ENCODE measurements at regions not wholly inside any gene's neighbourhood (a gene's known extent, or its start where the extent isn't known, plus 50 kb on each side); places are given as distances from the start of the nearest gene placed in this dataset.

DNA sequence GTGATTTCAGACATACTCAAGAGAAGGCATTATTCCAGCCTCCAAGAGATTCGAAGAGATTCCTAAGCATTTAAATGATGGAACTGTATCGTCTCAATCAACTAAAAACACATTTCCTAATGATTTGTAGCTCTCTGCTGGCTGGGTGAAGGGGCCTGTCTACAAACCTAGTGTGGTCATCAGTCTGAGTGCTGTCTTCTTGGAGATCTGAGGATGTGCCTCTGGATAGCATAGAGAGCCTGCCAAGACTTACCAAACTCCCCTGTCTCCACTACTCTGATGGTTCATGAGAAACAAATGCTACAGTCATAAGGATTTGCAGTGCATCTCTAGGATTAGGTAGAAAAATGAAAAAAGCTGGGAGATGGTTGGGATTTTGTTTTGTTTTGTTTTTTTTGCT lies 176.9 kb upstream of the CITED2 start:
- Histone ChIP-seq H4K20me1 (ENCODE audit: insufficient read depth, low read length) (no peaks in the 10 kb centered on the region), H3K4me2 (ENCODE audit: low read length) (no peak overlapping the region), H3K4me3 (ENCODE audit: insufficient read depth, low read depth, low read length) (no peak overlapping the region), H2AFZ (ENCODE audit: low read depth, low read length) (no peak overlapping the region), H3K36me3 (ENCODE audit: insufficient read depth, low read length) (no peaks in the 10 kb centered on the region), H3K9me3 (ENCODE audit: insufficient read depth, low read depth, low read length) (no peaks in the 10 kb centered on the region), H3K4me1 (ENCODE audit: insufficient read depth, low read length) (peaks cover 5% of the 10 kb centered on the region), H3K79me2 (ENCODE audit: insufficient read depth, low read length) (no peaks in the 10 kb centered on the region), H3K9ac (ENCODE audit: low read length) (no peak overlapping the region), H3K27me3 (ENCODE audit: insufficient read depth, low read length) (no peaks in the 10 kb centered on the region), H3K27ac (ENCODE audit: low read depth, low read length) (no peak overlapping the region)
- no peak overlapping the region for H3K4me3 Mint-ChIP-seq (ENCODE audit: unreplicated experiment)
- DNase-seq (ENCODE audit: low read depth): no peak
- TF ChIP-seq, protein P1, sequence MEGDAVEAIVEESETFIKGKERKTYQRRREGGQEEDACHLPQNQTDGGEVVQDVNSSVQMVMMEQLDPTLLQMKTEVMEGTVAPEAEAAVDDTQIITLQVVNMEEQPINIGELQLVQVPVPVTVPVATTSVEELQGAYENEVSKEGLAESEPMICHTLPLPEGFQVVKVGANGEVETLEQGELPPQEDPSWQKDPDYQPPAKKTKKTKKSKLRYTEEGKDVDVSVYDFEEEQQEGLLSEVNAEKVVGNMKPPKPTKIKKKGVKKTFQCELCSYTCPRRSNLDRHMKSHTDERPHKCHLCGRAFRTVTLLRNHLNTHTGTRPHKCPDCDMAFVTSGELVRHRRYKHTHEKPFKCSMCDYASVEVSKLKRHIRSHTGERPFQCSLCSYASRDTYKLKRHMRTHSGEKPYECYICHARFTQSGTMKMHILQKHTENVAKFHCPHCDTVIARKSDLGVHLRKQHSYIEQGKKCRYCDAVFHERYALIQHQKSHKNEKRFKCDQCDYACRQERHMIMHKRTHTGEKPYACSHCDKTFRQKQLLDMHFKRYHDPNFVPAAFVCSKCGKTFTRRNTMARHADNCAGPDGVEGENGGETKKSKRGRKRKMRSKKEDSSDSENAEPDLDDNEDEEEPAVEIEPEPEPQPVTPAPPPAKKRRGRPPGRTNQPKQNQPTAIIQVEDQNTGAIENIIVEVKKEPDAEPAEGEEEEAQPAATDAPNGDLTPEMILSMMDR (IDR thresholded peaks at IDR 0.05; ENCODE audit: insufficient read depth, low read depth, low read length): no peak
- no peak for TF ChIP-seq EZH2 (IDR thresholded peaks at IDR 0.05; ENCODE audit: insufficient read depth, low read length)
- FAIRE-seq: no peak
- H3K9me3 Mint-ChIP-seq (ENCODE audit: unreplicated experiment): no peaks in the 10 kb centered on the region
- H3K27me3 Mint-ChIP-seq (ENCODE audit: low read depth, unreplicated experiment): no peaks in the 10 kb centered on the region
- no peaks in the 10 kb centered on the region for H3K36me3 Mint-ChIP-seq (ENCODE audit: low read depth, unreplicated experiment)
- H3K27ac Mint-ChIP-seq (ENCODE audit: unreplicated experiment): no peak overlapping the region
- H3K4me1 Mint-ChIP-seq (ENCODE audit: low read depth, unreplicated experiment): peaks cover 4% of the 10 kb centered on the region

DNA sequence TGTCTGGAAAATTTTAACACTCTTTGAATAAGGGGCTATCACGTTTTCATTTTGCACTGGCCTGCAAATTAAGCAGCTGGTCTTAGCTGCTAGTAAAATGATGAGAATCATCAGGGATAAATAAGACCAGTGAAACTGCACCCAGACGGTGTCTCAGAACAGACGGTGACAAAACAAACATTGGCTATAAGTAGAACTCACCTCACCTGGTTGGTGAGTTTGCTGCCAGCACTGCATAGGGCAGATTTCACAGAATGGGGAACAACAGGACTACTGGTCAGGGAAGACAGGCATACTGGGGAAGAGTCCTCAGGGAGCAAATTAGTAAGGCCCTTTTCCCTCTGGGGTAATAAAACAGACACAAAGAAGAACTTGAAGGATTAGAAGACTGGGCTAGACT lies 175.9 kb upstream of the CITED2 start:
- Mint-ChIP-seq H3K4me1 (ENCODE audit: low read depth, unreplicated experiment) (peaks cover 4% of the 10 kb centered on the region), H3K27ac (ENCODE audit: unreplicated experiment) (peak overlapping the region; percentile 42), H3K9me3 (ENCODE audit: unreplicated experiment) (no peaks in the 10 kb centered on the region), H3K27me3 (ENCODE audit: low read depth, unreplicated experiment) (no peaks in the 10 kb centered on the region), H3K4me3 (ENCODE audit: unreplicated experiment) (no peak overlapping the region), H3K36me3 (ENCODE audit: low read depth, unreplicated experiment) (no peaks in the 10 kb centered on the region)
- no peak overlapping the region for H2AFZ ChIP-seq (ENCODE audit: low read depth, low read length)
- H3K4me2 ChIP-seq (ENCODE audit: low read length): no peak overlapping the region
- peaks cover 5% of the 10 kb centered on the region for H3K4me1 ChIP-seq (ENCODE audit: insufficient read depth, low read length)
- H3K36me3 ChIP-seq (ENCODE audit: insufficient read depth, low read length): no peaks in the 10 kb centered on the region
- H4K20me1 ChIP-seq (ENCODE audit: insufficient read depth, low read length): no peaks in the 10 kb centered on the region
- no peaks in the 10 kb centered on the region for H3K9me3 ChIP-seq (ENCODE audit: insufficient read depth, low read depth, low read length)
- no peaks in the 10 kb centered on the region for H3K27me3 ChIP-seq (ENCODE audit: insufficient read depth, low read length)
- H3K79me2 ChIP-seq (ENCODE audit: insufficient read depth, low read length): no peaks in the 10 kb centered on the region
- no peak overlapping the region for H3K27ac ChIP-seq (ENCODE audit: low read depth, low read length)
- no peak overlapping the region for H3K4me3 ChIP-seq (ENCODE audit: insufficient read depth, low read depth, low read length)
- no peak for TF ChIP-seq EZH2 (IDR thresholded peaks at IDR 0.05; ENCODE audit: insufficient read depth, low read length)
- TF ChIP-seq, protein P1 (IDR thresholded peaks at IDR 0.05; ENCODE audit: insufficient read depth, low read depth, low read length): no peak
- DNase-seq (ENCODE audit: low read depth) (no peak), FAIRE-seq (peak; percentile 52)
- H3K9ac ChIP-seq (ENCODE audit: low read length): no peak overlapping the region

DNA sequence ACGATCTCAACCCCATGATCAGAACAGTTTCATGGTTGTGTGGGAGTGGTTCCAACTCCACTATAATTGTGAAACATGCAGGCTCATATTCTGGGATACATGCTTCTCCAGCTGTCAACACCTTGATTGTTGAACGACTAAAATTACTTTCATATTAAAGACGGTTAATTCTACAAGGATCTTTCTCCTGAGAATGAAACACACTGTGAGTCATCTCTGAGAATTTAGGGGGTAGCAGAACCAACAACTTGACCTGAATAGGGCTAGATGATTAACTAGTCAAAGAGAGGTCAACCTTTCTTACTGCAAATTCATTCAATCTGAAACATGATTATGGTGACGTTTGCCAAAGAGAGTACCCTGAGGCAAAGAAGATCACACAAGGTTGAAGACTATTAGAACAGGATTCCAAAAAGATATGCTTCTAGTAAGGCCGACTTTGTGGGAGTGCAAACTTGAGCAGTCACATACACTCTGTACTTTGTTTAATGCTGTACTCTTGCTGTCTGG lies 175.2 kb upstream of the CITED2 start:
- Histone ChIP-seq H3K36me3 (ENCODE audit: insufficient read depth, low read length) (no peaks in the 10 kb centered on the region), H3K79me2 (ENCODE audit: insufficient read depth, low read length) (no peaks in the 10 kb centered on the region), H3K4me1 (ENCODE audit: insufficient read depth, low read length) (peaks cover 9% of the 10 kb centered on the region), H3K4me2 (ENCODE audit: low read length) (no peak overlapping the region), H3K9me3 (ENCODE audit: insufficient read depth, low read depth, low read length) (no peaks in the 10 kb centered on the region), H3K27ac (ENCODE audit: low read depth, low read length) (no peak overlapping the region), H2AFZ (ENCODE audit: low read depth, low read length) (no peak overlapping the region), H4K20me1 (ENCODE audit: insufficient read depth, low read length) (no peaks in the 10 kb centered on the region), H3K27me3 (ENCODE audit: insufficient read depth, low read length) (no peaks in the 10 kb centered on the region), H3K4me3 (ENCODE audit: insufficient read depth, low read depth, low read length) (no peak overlapping the region), H3K9ac (ENCODE audit: low read length) (no peak overlapping the region)
- Mint-ChIP-seq H3K27me3 (ENCODE audit: low read depth, unreplicated experiment) (no peaks in the 10 kb centered on the region), H3K4me3 (ENCODE audit: unreplicated experiment) (no peak overlapping the region), H3K36me3 (ENCODE audit: low read depth, unreplicated experiment) (no peaks in the 10 kb centered on the region), H3K27ac (ENCODE audit: unreplicated experiment) (no peak overlapping the region), H3K9me3 (ENCODE audit: unreplicated experiment) (no peaks in the 10 kb centered on the region), H3K4me1 (ENCODE audit: low read depth, unreplicated experiment) (peaks cover 4% of the 10 kb centered on the region)
- DNase-seq (ENCODE audit: low read depth) (no peak), FAIRE-seq (peak; percentile 17)
- TF ChIP-seq, protein P1 (IDR thresholded peaks at IDR 0.05; ENCODE audit: insufficient read depth, low read depth, low read length): no peak
- no peak for TF ChIP-seq EZH2 (IDR thresholded peaks at IDR 0.05; ENCODE audit: insufficient read depth, low read length)
